ENCODE measurements at regions not wholly inside any gene's neighbourhood (a gene's known extent, or its start where the extent isn't known, plus 50 kb on each side); places are given as distances from the start of the nearest gene placed in this dataset.
"Not testable (repeated sequence)": the region's sequence is repeated elsewhere in the genome, so short reads cannot be mapped to it uniquely, and the experiment has no call there.

- H3K4me3 ChIP-seq (ENCODE audit: low read depth, low read length): no peak overlapping the region
- peak; percentile 56 for DNase-seq (ENCODE audit: low read depth)
- TF ChIP-seq CTCF (IDR thresholded peaks at IDR 0.05; ENCODE audit: insufficient read depth, low read depth, low read length, missing control alignments): no peak
Observed at GRCh38 chr12:89225401-89225800, 126.9 kb downstream of the DUSP6 start.

- peak; percentile 37 for DNase-seq (ENCODE audit: low read depth)
- H3K4me3 ChIP-seq (ENCODE audit: low read depth, low read length): not testable (repeated sequence)
Observed at GRCh38 chr12:89222580-89222979, 129.7 kb downstream of the DUSP6 start.

- TF ChIP-seq CTCF (IDR thresholded peaks at IDR 0.05; ENCODE audit: insufficient read depth, low read depth, low read length, missing control alignments): no peak
- H3K4me3 ChIP-seq (ENCODE audit: low read depth, low read length): no peak overlapping the region
- no peak for DNase-seq (ENCODE audit: low read depth)
Observed at GRCh38 chr12:89217472-89217871, 134.8 kb downstream of the DUSP6 start.

- no peak for DNase-seq (ENCODE audit: low read depth)
- H3K4me3 ChIP-seq (ENCODE audit: low read depth, low read length): no peak overlapping the region
- no peak for TF ChIP-seq CTCF (IDR thresholded peaks at IDR 0.05; ENCODE audit: insufficient read depth, low read depth, low read length, missing control alignments)
Observed at GRCh38 chr12:89216211-89216952, 135.9 kb downstream of the DUSP6 start.

GRCh38 chr12:89215196-89215595 lies 137.1 kb downstream of the DUSP6 start:
- no peak overlapping the region for H3K4me3 ChIP-seq (ENCODE audit: low read depth, low read length)
- DNase-seq (ENCODE audit: low read depth): no peak
- no peak for TF ChIP-seq CTCF (IDR thresholded peaks at IDR 0.05; ENCODE audit: insufficient read depth, low read depth, low read length, missing control alignments)

GRCh38 chr12:89213747-89214146 lies 138.6 kb downstream of the DUSP6 start:
- TF ChIP-seq CTCF (IDR thresholded peaks at IDR 0.05; ENCODE audit: insufficient read depth, low read depth, low read length, missing control alignments): no peak
- DNase-seq (ENCODE audit: low read depth): no peak
- H3K4me3 ChIP-seq (ENCODE audit: low read depth, low read length): no peak overlapping the region

GRCh38 chr12:89213139-89213538 lies 139.2 kb downstream of the DUSP6 start:
- no peak for DNase-seq (ENCODE audit: low read depth)
- TF ChIP-seq CTCF (IDR thresholded peaks at IDR 0.05; ENCODE audit: insufficient read depth, low read depth, low read length, missing control alignments): no peak
- H3K4me3 ChIP-seq (ENCODE audit: low read depth, low read length): no peak overlapping the region

Data from GM12865 (cell line).